A549 (cell line): ENCODE measurements at regions not wholly inside any gene's neighbourhood (a gene's known extent, or its start where the extent isn't known, plus 50 kb on each side); places are given as distances from the start of the nearest gene placed in this dataset.
"Not testable (repeated sequence)": the region's sequence is repeated elsewhere in the genome, so short reads cannot be mapped to it uniquely, and the experiment has no call there.

ENCODE experiments used
- ATAC-seq, 2 experiments: fragments of 200-7000 bp in 1 of 2; fragments of >200 bp in 1 of 2; cut with Nextera tagmentation in 1 of 2; cut with Tn5 transposase in 1 of 2; 3 replicates each; pipeline versions ENCODE4 v1.8.0 to v1.9.1; 2018 to 2020; ENCODE audit warnings: mild to moderate bottlenecking in 1 of 2, moderate library complexity in 1 of 2
- CTCF ChIA-PET: fragments of 300-600 bp; sonication (Branson Sonifier 250); formaldehyde crosslinking; extraction: SDS; loops from one replicate; lab custom pipeline; 2021; ENCODE audit warnings: antibody characterized with exemption, inconsistent platforms; lab: Yijun Ruan, JAX
- POLR2A ChIA-PET: fragments of 350-600 bp; formaldehyde crosslinking; extraction: SDS; loops from one replicate; lab custom pipeline; 2021; ENCODE audit warnings: antibody characterized with exemption, inconsistent platforms; lab: Yijun Ruan, JAX
- DNase-seq, 2 experiments: peaks; one replicate each; pipeline versions ENCODE4 v3.0.0 to v3.0.0-alpha.2; 2011 to 2016; ENCODE audit warnings: low read depth in 1 of 2, low spot score in 1 of 2
- FAIRE-seq: peaks from 2 replicates; lab custom pipeline; 2011; peaks lifted over from hg19 to GRCh38; lab: Jason Lieb, UNC
- H3K27ac ChIP-seq, 2 experiments: fragments of >200 bp; sonication (Bioruptor Twin); formaldehyde crosslinking; 3 replicates each; pipeline ENCODE4 v1.5.1; 2016 to 2017
- H3K4me1 ChIP-seq: fragments of >200 bp; sonication (Bioruptor Twin); formaldehyde crosslinking; 3 replicates; pipeline ENCODE4 v1.6.1; 2016
- H3K4me2 ChIP-seq: fragments of >200 bp; sonication (Bioruptor Twin); formaldehyde crosslinking; 3 replicates; pipeline ENCODE4 v1.6.1; 2016
- H3K4me3 ChIP-seq: fragments of >200 bp; sonication (Bioruptor Twin); formaldehyde crosslinking; 3 replicates; pipeline ENCODE4 v1.5.1; 2016
- H3K9me3 ChIP-seq: fragments of >200 bp; sonication (Bioruptor Twin); formaldehyde crosslinking; 3 replicates; pipeline ENCODE4 v1.6.1; 2016
- BHLHE40 ChIP-seq: IDR thresholded peaks from 2 replicates; pipeline ENCODE4 v1.6.1; 2012; ENCODE audit warnings: low read depth, low read length, inconsistent platforms
- CBX2 ChIP-seq: fragments of 200-600 bp; sonication (generic); IDR thresholded peaks from 2 replicates; pipeline ENCODE4 v1.6.1; 2016; ENCODE audit warnings: low read depth, mild to moderate bottlenecking, borderline replicate concordance
- CTCF ChIP-seq: fragments of >200 bp; sonication (Bioruptor Twin); formaldehyde crosslinking; IDR thresholded peaks from 3 replicates; pipeline ENCODE4 v1.5.1; 2016
- ELK1 ChIP-seq: fragments of 150-350 bp; IDR thresholded peaks from 2 replicates; pipeline ENCODE4 v1.6.1; 2014; ENCODE audit warnings: low read depth, mild to moderate bottlenecking, low read length
- EP300 ChIP-seq, 2 experiments: fragments of >200 bp; sonication (Bioruptor Twin); formaldehyde crosslinking; IDR thresholded peaks; 2 replicates in 1 of 2; 3 replicates in 1 of 2; pipeline ENCODE4 v1.6.1; 2016 to 2017
- GATA3 ChIP-seq: IDR thresholded peaks from 2 replicates; pipeline ENCODE4 v1.6.1; 2012; ENCODE audit warnings: borderline replicate concordance
- HES2 ChIP-seq: fragments of >200 bp; sonication (Bioruptor Twin); formaldehyde crosslinking; IDR thresholded peaks from 2 replicates; pipeline ENCODE4 v1.6.1; 2016
- HMGXB4 ChIP-seq: fragments of 250-450 bp; sonication (Bioruptor Pico); IDR thresholded peaks from 2 replicates; pipeline ENCODE4 v1.5.0; 2021; ENCODE audit warnings: mild to moderate bottlenecking, moderate library complexity, borderline replicate concordance
- JUN ChIP-seq, 2 experiments: fragments of >200 bp; sonication (Bioruptor Twin); formaldehyde crosslinking; IDR thresholded peaks; 2 replicates in 1 of 2; 3 replicates in 1 of 2; pipeline ENCODE4 v1.6.1; 2016 to 2017
- KDM5A ChIP-seq: fragments of 200-600 bp; sonication (generic); IDR thresholded peaks from 2 replicates; pipeline ENCODE4 v1.6.1; 2016; ENCODE audit warnings: antibody characterized with exemption, mild to moderate bottlenecking
- MAFK ChIP-seq: fragments of 450-650 bp; IDR thresholded peaks from 2 replicates; pipeline ENCODE4 v1.6.1; 2014; ENCODE audit not compliant: partially characterized antibody
- MAX ChIP-seq: IDR thresholded peaks from 2 replicates; pipeline ENCODE4 v1.6.1; 2012
- MYC ChIP-seq: IDR thresholded peaks from 2 replicates; pipeline ENCODE4 v1.6.1; 2012; ENCODE audit warnings: mild to moderate bottlenecking, inconsistent platforms, low read length, improper control_type of control experiment, borderline replicate concordance
- PHF8 ChIP-seq: fragments of 200-600 bp; sonication (generic); IDR thresholded peaks from 2 replicates; pipeline ENCODE4 v1.6.1; 2016; ENCODE audit warnings: low read depth, mild to moderate bottlenecking, antibody characterized with exemption, moderate library complexity, borderline replicate concordance
- POLR2A ChIP-seq: IDR thresholded peaks from 2 replicates; pipeline ENCODE4 v1.6.1; 2012; ENCODE audit warnings: mild to moderate bottlenecking, low read length
- POLR2AphosphoS2 ChIP-seq: conservative IDR thresholded peaks from 2 replicates; pipeline ENCODE4 v1.6.1; 2012; ENCODE audit warnings: low read length, improper control_type of control experiment, inconsistent platforms
- RAD21 ChIP-seq, 2 experiments: fragments of >200 bp in 1 of 2; sonication (Bioruptor Twin) in 1 of 2; formaldehyde crosslinking in 1 of 2; IDR thresholded peaks in 1 of 2; conservative IDR thresholded peaks in 1 of 2; 2 replicates in 1 of 2; 3 replicates in 1 of 2; pipeline ENCODE4 v1.6.1; 2012 to 2018; ENCODE audit warnings: inconsistent platforms in 1 of 2
- REST ChIP-seq: fragments of 200-600 bp; sonication (generic); IDR thresholded peaks from 2 replicates; pipeline ENCODE4 v1.6.1; 2016; ENCODE audit warnings: antibody characterized with exemption, mild to moderate bottlenecking, moderate library complexity
- SMC3 ChIP-seq: fragments of >200 bp; sonication (Bioruptor Twin); formaldehyde crosslinking; IDR thresholded peaks from 3 replicates; pipeline ENCODE4 v1.6.1; 2018; ENCODE audit warnings: inconsistent platforms
- ZFP36 ChIP-seq: fragments of 450-650 bp; IDR thresholded peaks from 2 replicates; pipeline ENCODE4 v1.6.1; 2014; ENCODE audit warnings: borderline replicate concordance; ENCODE audit not compliant: partially characterized antibody
- WGBS: methylation state at CpG from one replicate; pipeline ENCODE4 v1.1.6; 2017; ENCODE audit errors: missing lambda C conversion rate; 5-methylcytosine and 5-hydroxymethylcytosine counted together

GRCh38 chr2:35582637-35583036 is 772.9 kb upstream of the CRIM1 start:
- Histone ChIP-seq H3K9me3 (peaks cover 8% of the 10 kb centered on the region; the same call in 2 of the 3 replicates), H3K27ac (no peak overlapping the region), H3K4me3 (no peak overlapping the region), H3K4me2 (no peak overlapping the region), H3K4me1 (no peaks in the 10 kb centered on the region)
- POLR2A ChIA-PET: no interaction called here
- WGBS: 11% methylated on average over 4 of the region's 4 CpGs
- DNase-seq: no peak
- TF ChIP-seq POLR2A: no peak
- no peak for TF ChIP-seq REST
- no peak for TF ChIP-seq JUN (IDR thresholded peaks at IDR 0.05)
- no peak for TF ChIP-seq RAD21 (conservative IDR thresholded peaks at IDR 0.05 in 1 of 2, IDR thresholded peaks at IDR 0.05 in 1 of 2)
- no peak for TF ChIP-seq GATA3
- peak; percentile 70 for TF ChIP-seq MAFK
- TF ChIP-seq, all 56 proteins: peak for 1
- CTCF ChIA-PET: no interaction called here
- ATAC-seq (no peak), FAIRE-seq (no peak)

- Histone ChIP-seq H3K27ac (no peak overlapping the region), H3K4me1 (no peaks in the 10 kb centered on the region), H3K9me3 (peaks cover 8% of the 10 kb centered on the region; the same call in 2 of the 3 replicates), H3K4me3 (no peak overlapping the region), H3K4me2 (no peak overlapping the region)
- FAIRE-seq (no peak), ATAC-seq (no peak), DNase-seq (no peak)
- ChIA-PET CTCF (no interaction called here), POLR2A (no interaction called here)
- WGBS: 14% methylated on average over 2 of the region's 2 CpGs
- TF ChIP-seq POLR2AphosphoS2 (no peak), MYC (no peak), CBX2 (no peak), CTCF (no peak), ZFP36 (no peak), JUN (IDR thresholded peaks at IDR 0.05) (no peak), PHF8 (no peak), EP300 (IDR thresholded peaks at IDR 0.05) (no peak), POLR2A (no peak), BHLHE40 (no peak), KDM5A (no peak), HES2 (no peak), HMGXB4 (no peak), ELK1 (no peak), SMC3 (no peak), MAX (no peak)
Observed at GRCh38 chr2:35580956-35581355, 774.6 kb upstream of the CRIM1 start.

GRCh38 chr2:35568574-35568973 is 787.0 kb upstream of the CRIM1 start:
- not testable (repeated sequence) for H3K4me2 ChIP-seq, FAIRE-seq

More at GRCh38 chr2:35568574-35568973, 787.0 kb upstream of the CRIM1 start:
- POLR2A ChIA-PET, ATAC-seq, H3K9me3 ChIP-seq, DNase-seq, H3K4me3 ChIP-seq, H3K27ac ChIP-seq, H3K4me1 ChIP-seq, CTCF ChIA-PET: not testable (repeated sequence)
- WGBS: 28% methylated on average over 11 of the region's 14 CpGs
